Glutamatergic neuron (in vitro differentiated cells): ENCODE measurements at regions not wholly inside any gene's neighbourhood (a gene's known extent, or its start where the extent isn't known, plus 50 kb on each side); places are given as distances from the start of the nearest gene placed in this dataset.

ENCODE experiments used
- DNase-seq: peaks from one replicate; pipeline ENCODE4 v3.0.0; 2022
- H3K27ac Mint-ChIP-seq: one replicate; pipeline ENCODE4 v1.8.0; 2020; ENCODE audit warnings: mild to moderate bottlenecking, mixed read lengths, inconsistent platforms; ENCODE audit not compliant: unreplicated experiment
- H3K27me3 Mint-ChIP-seq: one replicate; pipeline ENCODE4 v1.8.0; 2020; ENCODE audit warnings: mild to moderate bottlenecking, moderate library complexity, mixed read lengths, inconsistent platforms; ENCODE audit not compliant: unreplicated experiment
- H3K36me3 Mint-ChIP-seq: one replicate; pipeline ENCODE4 v1.8.0; 2020; ENCODE audit warnings: mild to moderate bottlenecking, mixed read lengths, inconsistent platforms; ENCODE audit not compliant: unreplicated experiment
- H3K4me1 Mint-ChIP-seq: one replicate; pipeline ENCODE4 v1.8.0; 2020; ENCODE audit warnings: mild to moderate bottlenecking, low read depth, mixed read lengths, inconsistent platforms; ENCODE audit not compliant: unreplicated experiment
- H3K4me3 Mint-ChIP-seq: one replicate; pipeline ENCODE4 v1.8.0; 2020; ENCODE audit warnings: mild to moderate bottlenecking, mixed read lengths, inconsistent platforms; ENCODE audit not compliant: unreplicated experiment
- H3K9me3 Mint-ChIP-seq: one replicate; pipeline ENCODE4 v1.8.0; 2020; ENCODE audit warnings: mild to moderate bottlenecking, moderate library complexity, mixed read lengths, inconsistent platforms; ENCODE audit not compliant: unreplicated experiment
- TF ChIP-seq, protein P1 (sequence below): fragments of 200-600 bp; sonication (generic); IDR thresholded peaks from one replicate; pipeline ENCODE4 v1.5.0; 2021; ENCODE audit not compliant: partially characterized antibody, unreplicated experiment

DNA sequence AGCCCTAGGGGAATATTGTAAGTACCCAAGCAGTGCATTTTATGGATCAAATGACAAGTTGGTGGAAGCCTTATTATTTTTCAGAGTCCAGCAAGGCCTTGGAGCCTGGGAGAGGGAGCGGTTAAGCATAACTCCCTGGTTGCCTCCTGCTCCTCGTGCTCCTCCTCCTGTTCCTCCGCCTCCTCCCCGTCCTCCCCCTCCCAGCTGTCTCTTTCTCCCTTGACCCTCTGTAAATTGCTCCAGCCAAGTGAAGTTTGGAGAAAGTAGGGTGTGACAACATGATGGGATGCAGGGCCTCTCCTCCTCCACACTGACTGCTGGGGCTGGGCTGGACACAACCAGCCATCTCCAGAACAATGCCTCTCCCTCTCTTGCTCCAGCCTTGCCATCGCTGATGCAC is 586.9 kb downstream of the CCDC171 start:
- TF ChIP-seq, protein P1, sequence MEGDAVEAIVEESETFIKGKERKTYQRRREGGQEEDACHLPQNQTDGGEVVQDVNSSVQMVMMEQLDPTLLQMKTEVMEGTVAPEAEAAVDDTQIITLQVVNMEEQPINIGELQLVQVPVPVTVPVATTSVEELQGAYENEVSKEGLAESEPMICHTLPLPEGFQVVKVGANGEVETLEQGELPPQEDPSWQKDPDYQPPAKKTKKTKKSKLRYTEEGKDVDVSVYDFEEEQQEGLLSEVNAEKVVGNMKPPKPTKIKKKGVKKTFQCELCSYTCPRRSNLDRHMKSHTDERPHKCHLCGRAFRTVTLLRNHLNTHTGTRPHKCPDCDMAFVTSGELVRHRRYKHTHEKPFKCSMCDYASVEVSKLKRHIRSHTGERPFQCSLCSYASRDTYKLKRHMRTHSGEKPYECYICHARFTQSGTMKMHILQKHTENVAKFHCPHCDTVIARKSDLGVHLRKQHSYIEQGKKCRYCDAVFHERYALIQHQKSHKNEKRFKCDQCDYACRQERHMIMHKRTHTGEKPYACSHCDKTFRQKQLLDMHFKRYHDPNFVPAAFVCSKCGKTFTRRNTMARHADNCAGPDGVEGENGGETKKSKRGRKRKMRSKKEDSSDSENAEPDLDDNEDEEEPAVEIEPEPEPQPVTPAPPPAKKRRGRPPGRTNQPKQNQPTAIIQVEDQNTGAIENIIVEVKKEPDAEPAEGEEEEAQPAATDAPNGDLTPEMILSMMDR = no peak
- no peaks in the 10 kb centered on the region for H3K36me3 Mint-ChIP-seq
- H3K4me3 Mint-ChIP-seq = no peak overlapping the region
- peaks cover 11% of the 10 kb centered on the region for H3K4me1 Mint-ChIP-seq
- H3K27me3 Mint-ChIP-seq = no peaks in the 10 kb centered on the region
- DNase-seq = no peak
- no peak overlapping the region for H3K27ac Mint-ChIP-seq
- H3K9me3 Mint-ChIP-seq = peaks cover 2% of the 10 kb centered on the region

- Mint-ChIP-seq H3K4me3 (no peak overlapping the region), H3K4me1 (peaks cover 6% of the 10 kb centered on the region), H3K36me3 (no peaks in the 10 kb centered on the region), H3K27ac (no peak overlapping the region), H3K27me3 (no peaks in the 10 kb centered on the region), H3K9me3 (peaks cover 4% of the 10 kb centered on the region)
- TF ChIP-seq, protein P1 = no peak
- no peak for DNase-seq
Observed at GRCh38 chr9:16143310-16143709, 590.5 kb downstream of the CCDC171 start.

DNA sequence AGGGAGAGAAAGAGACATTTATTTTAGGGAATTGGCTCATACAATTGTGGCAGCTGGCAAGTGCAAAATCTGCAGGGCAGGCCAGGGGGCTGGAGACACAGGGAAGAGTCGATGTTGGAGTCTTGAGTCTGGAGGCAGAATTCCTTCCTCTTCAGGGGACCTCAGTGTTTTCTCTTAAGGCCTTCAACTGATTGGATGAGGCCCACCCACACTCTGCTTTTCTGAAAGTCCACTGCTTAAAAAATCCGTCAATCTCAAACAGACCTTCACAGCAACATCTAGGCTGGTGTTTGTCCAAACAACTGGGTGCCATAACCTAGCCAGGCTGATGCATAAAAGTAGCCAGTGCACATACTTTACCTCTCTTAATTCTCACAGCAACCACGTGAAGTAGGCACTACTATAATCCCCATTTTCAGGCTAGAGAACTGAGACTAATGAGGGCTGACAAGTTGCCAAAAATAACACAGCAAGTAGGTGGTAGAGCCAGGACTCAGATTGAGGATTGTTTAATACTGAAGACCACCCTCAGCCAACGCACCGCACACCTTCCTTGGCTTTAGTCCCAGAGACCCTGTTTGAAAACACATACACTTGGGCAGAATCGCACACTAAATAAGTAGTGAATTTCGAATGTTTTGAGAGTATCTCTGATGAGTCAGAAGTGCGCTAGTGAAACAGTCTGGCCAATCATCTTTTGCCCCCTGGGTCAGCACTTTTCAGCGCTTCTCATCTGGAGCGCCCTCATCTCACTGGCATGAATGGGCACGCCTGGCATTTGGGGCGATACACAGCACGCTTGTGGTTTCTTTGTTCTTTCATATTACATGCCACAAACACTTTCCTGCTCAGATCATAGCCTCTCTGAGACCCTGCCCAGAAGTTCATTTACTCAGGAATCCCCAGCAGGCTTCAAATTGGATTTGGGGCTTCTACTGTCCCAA is 591.4 kb downstream of the CCDC171 start:
- TF ChIP-seq, protein P1 = no peak
- H3K4me1 Mint-ChIP-seq = peaks cover 1% of the 10 kb centered on the region
- no peak overlapping the region for H3K27ac Mint-ChIP-seq
- no peak for DNase-seq
- H3K9me3 Mint-ChIP-seq = peaks cover 2% of the 10 kb centered on the region
- H3K27me3 Mint-ChIP-seq = no peaks in the 10 kb centered on the region
- no peak overlapping the region for H3K4me3 Mint-ChIP-seq
- no peaks in the 10 kb centered on the region for H3K36me3 Mint-ChIP-seq

GRCh38 chr9:16145196-16145950 is 592.5 kb downstream of the CCDC171 start:
- Mint-ChIP-seq H3K36me3 (no peaks in the 10 kb centered on the region), H3K4me1 (peaks cover 1% of the 10 kb centered on the region), H3K27ac (no peak overlapping the region), H3K9me3 (peaks cover 2% of the 10 kb centered on the region), H3K4me3 (no peak overlapping the region), H3K27me3 (no peaks in the 10 kb centered on the region)
- TF ChIP-seq, protein P1 = no peak
- DNase-seq = no peak

GRCh38 chr9:16147726-16148125 is 594.9 kb downstream of the CCDC171 start:
- Mint-ChIP-seq H3K27me3 (peaks cover 5% of the 10 kb centered on the region), H3K4me3 (no peak overlapping the region), H3K27ac (no peak overlapping the region), H3K4me1 (peaks cover 9% of the 10 kb centered on the region), H3K36me3 (no peaks in the 10 kb centered on the region), H3K9me3 (peaks cover 2% of the 10 kb centered on the region)
- DNase-seq = no peak
- TF ChIP-seq, protein P1 = no peak
